H1 (cell line): ENCODE measurements at regions not wholly inside any gene's neighbourhood (a gene's known extent, or its start where the extent isn't known, plus 50 kb on each side); places are given as distances from the start of the nearest gene placed in this dataset.

Experiments used
- CTCF ChIA-PET: fragments of 300-600 bp; sonication (Branson Sonifier 250); formaldehyde crosslinking; loops from one replicate; lab custom pipeline; 2021; ENCODE audit not compliant: partially characterized antibody; lab: Charles Lee
- POLR2A ChIA-PET: fragments of 300-600 bp; sonication (Branson Sonifier 250); formaldehyde crosslinking; loops from one replicate; lab custom pipeline; 2021; ENCODE audit warnings: inconsistent platforms; ENCODE audit not compliant: partially characterized antibody; lab: Charles Lee
- DNase-seq, 2 experiments: peaks; one replicate each; pipeline versions ENCODE4 v3.0.0 to v3.0.0-alpha.2; 2010 to 2022; ENCODE audit warnings: low spot score in 2 of 2, low read depth in 1 of 2, mixed read lengths in 1 of 2
- FAIRE-seq: peaks from 2 replicates; lab custom pipeline; 2011; peaks lifted over from hg19 to GRCh38; lab: Jason Lieb, UNC
- H2AFZ ChIP-seq: 2 replicates; pipeline ENCODE4 v1.8.1; 2012; ENCODE audit warnings: low read length, inconsistent platforms
- H2AK5ac ChIP-seq: 2 replicates; pipeline ENCODE4 v1.6.1; 2013; ENCODE audit warnings: low read depth, low read length
- H2BK120ac ChIP-seq: replicated peaks from 2 replicates; pipeline ENCODE3; 2013; ENCODE audit warnings: low read depth, low read length, inconsistent platforms
- H2BK12ac ChIP-seq: 2 replicates; pipeline ENCODE4 v1.6.1; 2013; ENCODE audit warnings: low read depth, low read length
- H2BK15ac ChIP-seq: 2 replicates; pipeline ENCODE4 v1.6.1; 2013; ENCODE audit warnings: low read length
- H2BK20ac ChIP-seq: 2 replicates; pipeline ENCODE4 v1.6.1; 2013; ENCODE audit warnings: low read length
- H2BK5ac ChIP-seq: 2 replicates; pipeline ENCODE4 v1.6.1; 2013; ENCODE audit warnings: low read depth, low read length
- H3K14ac ChIP-seq: 2 replicates; pipeline ENCODE4 v1.6.1; 2013; ENCODE audit warnings: inconsistent platforms; ENCODE audit not compliant: insufficient read length
- H3K18ac ChIP-seq: 2 replicates; pipeline ENCODE4 v1.6.1; 2013; ENCODE audit warnings: low read length; ENCODE audit errors: extremely low read depth
- H3K23ac ChIP-seq: 2 replicates; pipeline ENCODE4 v1.6.1; 2013; ENCODE audit warnings: inconsistent platforms; ENCODE audit not compliant: insufficient read length
- H3K23me2 ChIP-seq: 2 replicates; pipeline ENCODE4 v1.6.1; 2013; ENCODE audit warnings: low read depth, low read length
- H3K27ac ChIP-seq: 2 replicates; pipeline ENCODE4 v1.6.1; 2011; ENCODE audit warnings: low read depth, low read length, inconsistent platforms
- H3K27me3 ChIP-seq, 4 experiments: replicated peaks in 1 of 4; 1 replicate in 1 of 4; 2 replicates in 3 of 4; pipeline versions ENCODE4 v1.6.1 to v1.8.1; 2011 to 2013; ENCODE audit warnings: low read length in 3 of 4, mild to moderate bottlenecking in 3 of 4, inconsistent platforms in 2 of 4, mixed read lengths in 2 of 4, moderate library complexity in 1 of 4; ENCODE audit not compliant: control insufficient read depth in 3 of 4, insufficient read depth in 3 of 4; ENCODE audit errors: extremely low read depth in 1 of 4
- H3K36me3 ChIP-seq, 4 experiments: 2 replicates each; pipeline versions ENCODE4 v1.6.1 to v1.8.1; 2011 to 2013; ENCODE audit warnings: mild to moderate bottlenecking in 4 of 4, low read length in 3 of 4, moderate library complexity in 2 of 4, control low read depth in 1 of 4, inconsistent platforms in 1 of 4; ENCODE audit not compliant: insufficient read depth in 4 of 4, control insufficient read depth in 2 of 4
- H3K4ac ChIP-seq: replicated peaks from 2 replicates; pipeline ENCODE3; 2013; ENCODE audit warnings: low read length, low read depth, mixed read lengths, inconsistent platforms; ENCODE audit not compliant: insufficient read length
- H3K4me1 ChIP-seq, 4 experiments: replicated peaks in 1 of 4; 1 replicate in 1 of 4; 2 replicates in 3 of 4; pipeline versions ENCODE4 v1.6.1 to v1.8.1; 2011 to 2013; ENCODE audit warnings: low read length in 3 of 4, inconsistent platforms in 2 of 4, mixed read lengths in 1 of 4; ENCODE audit not compliant: insufficient read depth in 4 of 4, control insufficient read depth in 3 of 4
- H3K4me2 ChIP-seq, 2 experiments: 2 replicates each; pipeline versions ENCODE4 v1.6.1 to v1.8.1; 2011 to 2013; ENCODE audit warnings: low read depth in 2 of 2, low read length in 2 of 2, control low read depth in 1 of 2, inconsistent platforms in 1 of 2, mild to moderate bottlenecking in 1 of 2; ENCODE audit not compliant: insufficient read depth in 1 of 2
- H3K4me3 ChIP-seq, 4 experiments: fragments of 200-600, 300-600 bp in 1 of 4; sonication (generic), shearing (Covaris generic), sonication (Bioruptor Twin) in 1 of 4; 2 replicates each; pipeline versions ENCODE4 v1.5.1 to v1.8.1; 2011 to 2016; ENCODE audit warnings: low read length in 4 of 4, low read depth in 3 of 4, control low read depth in 2 of 4, inconsistent platforms in 2 of 4, mild to moderate bottlenecking in 2 of 4, mixed read lengths in 1 of 4, moderate library complexity in 1 of 4; ENCODE audit not compliant: insufficient read depth in 2 of 4; ENCODE audit errors: extremely low read depth in 1 of 4
- H3K56ac ChIP-seq: replicated peaks from 2 replicates; pipeline ENCODE3; 2013; ENCODE audit warnings: low read depth, mild to moderate bottlenecking, mixed read lengths, low read length, inconsistent platforms; ENCODE audit not compliant: insufficient read length
- H3K79me1 ChIP-seq: 2 replicates; pipeline ENCODE4 v1.6.1; 2013; ENCODE audit warnings: low read depth, low read length, control low read depth
- H3K79me2 ChIP-seq, 2 experiments: 2 replicates each; pipeline versions ENCODE4 v1.6.1 to v1.8.1; 2012 to 2013; ENCODE audit warnings: low read length in 2 of 2, mild to moderate bottlenecking in 2 of 2, inconsistent platforms in 1 of 2; ENCODE audit not compliant: insufficient read depth in 2 of 2, control insufficient read depth in 1 of 2
- H3K9ac ChIP-seq, 4 experiments: replicated peaks in 1 of 4; 1 replicate in 1 of 4; 2 replicates in 3 of 4; pipeline versions ENCODE4 v1.6.1 to v1.8.1; 2011 to 2013; ENCODE audit warnings: low read depth in 3 of 4, low read length in 3 of 4, control low read depth in 2 of 4, mild to moderate bottlenecking in 2 of 4, moderate library complexity in 2 of 4, inconsistent platforms in 1 of 4; ENCODE audit errors: extremely low read depth in 1 of 4
- H3K9me3 ChIP-seq, 2 experiments: 2 replicates each; pipeline versions ENCODE4 v1.6.1 to v1.8.1; 2012 to 2013; ENCODE audit warnings: mild to moderate bottlenecking in 2 of 2, moderate library complexity in 2 of 2, control low read depth in 1 of 2, inconsistent platforms in 1 of 2, low read depth in 1 of 2, low read length in 1 of 2, mixed read lengths in 1 of 2; ENCODE audit not compliant: insufficient read depth in 2 of 2
- H4K20me1 ChIP-seq, 2 experiments: replicated peaks in 1 of 2; 2 replicates each; pipeline versions ENCODE3 to v1.8.1; 2011 to 2013; ENCODE audit warnings: inconsistent platforms in 2 of 2, low read length in 2 of 2, mild to moderate bottlenecking in 1 of 2; ENCODE audit not compliant: insufficient read depth in 2 of 2, control insufficient read depth in 1 of 2
- H4K5ac ChIP-seq: 2 replicates; pipeline ENCODE4 v1.6.1; 2013; ENCODE audit warnings: low read length, low read depth, mixed read lengths, inconsistent platforms; ENCODE audit not compliant: insufficient read length
- H4K8ac ChIP-seq: 2 replicates; pipeline ENCODE4 v1.8.0; 2013; ENCODE audit warnings: mild to moderate bottlenecking, moderate library complexity, low read length, inconsistent platforms; ENCODE audit not compliant: insufficient read depth; ENCODE audit errors: extremely low read depth
- H4K91ac ChIP-seq: replicated peaks from 2 replicates; pipeline ENCODE3; 2013; ENCODE audit warnings: low read length, mixed read lengths, inconsistent platforms; ENCODE audit not compliant: insufficient read length
- CREB1 ChIP-seq: IDR thresholded peaks from 2 replicates; pipeline ENCODE4 v1.6.1; 2012; ENCODE audit warnings: inconsistent platforms
- EP300 ChIP-seq, 2 experiments: IDR thresholded peaks; 1 replicate in 1 of 2; 2 replicates in 1 of 2; pipeline ENCODE4 v1.6.1; 2011 to 2012; ENCODE audit warnings: low read depth in 2 of 2, low read length in 2 of 2, mild to moderate bottlenecking in 2 of 2, borderline replicate concordance in 1 of 2, inconsistent platforms in 1 of 2, moderate library complexity in 1 of 2
- KDM5A ChIP-seq: fragments of 200-600 bp; IDR thresholded peaks from 2 replicates; pipeline ENCODE4 v1.7.1; 2012; ENCODE audit warnings: mild to moderate bottlenecking, low read length, inconsistent platforms, mixed read lengths
- NRF1 ChIP-seq: IDR thresholded peaks from 2 replicates; pipeline ENCODE4 v1.6.1; 2011; ENCODE audit warnings: mild to moderate bottlenecking, low read depth, low read length, improper control_type of control experiment
- SAP30 ChIP-seq: fragments of 300-600 bp; sonication (generic); IDR thresholded peaks from 2 replicates; pipeline ENCODE4 v1.7.1; 2012; ENCODE audit warnings: low read length, moderate library complexity, mild to moderate bottlenecking, inconsistent platforms; ENCODE audit not compliant: insufficient read depth, insufficient replicate concordance
- SRF ChIP-seq: IDR thresholded peaks from 2 replicates; pipeline ENCODE4 v1.6.1; 2011; ENCODE audit warnings: mild to moderate bottlenecking, low read depth, low read length, moderate library complexity
- TBP ChIP-seq: IDR thresholded peaks from 2 replicates; pipeline ENCODE4 v1.6.1; 2011; ENCODE audit warnings: low read depth, low read length, improper control_type of control experiment
- WGBS, 2 experiments: shearing (Covaris generic) in 1 of 2; methylation state at CpG; one replicate each; pipeline versions ENCODE4 v1.1.6 to v1.1.7; 2013 to 2015; ENCODE audit warnings: low lambda C conversion rate in 2 of 2, mixed read lengths in 2 of 2, inconsistent platforms in 1 of 2, low coverage in 1 of 2, missing lambda C conversion rate in 1 of 2; ENCODE audit not compliant: insufficient replicate concordance in 2 of 2, insufficient coverage in 1 of 2, insufficient read length in 1 of 2; ENCODE audit errors: extremely low coverage in 1 of 2, missing lambda C conversion rate in 1 of 2; 5-methylcytosine and 5-hydroxymethylcytosine counted together
- TF ChIP-seq, protein P1 (sequence below): IDR thresholded peaks from 2 replicates; pipeline ENCODE4 v1.6.1; 2012; ENCODE audit warnings: inconsistent platforms
- TF ChIP-seq, protein P2 (sequence below): IDR thresholded peaks from 2 replicates; pipeline ENCODE4 v1.6.1; 2011; ENCODE audit warnings: low read depth, mild to moderate bottlenecking, low read length; ENCODE audit not compliant: insufficient read depth

DNA sequence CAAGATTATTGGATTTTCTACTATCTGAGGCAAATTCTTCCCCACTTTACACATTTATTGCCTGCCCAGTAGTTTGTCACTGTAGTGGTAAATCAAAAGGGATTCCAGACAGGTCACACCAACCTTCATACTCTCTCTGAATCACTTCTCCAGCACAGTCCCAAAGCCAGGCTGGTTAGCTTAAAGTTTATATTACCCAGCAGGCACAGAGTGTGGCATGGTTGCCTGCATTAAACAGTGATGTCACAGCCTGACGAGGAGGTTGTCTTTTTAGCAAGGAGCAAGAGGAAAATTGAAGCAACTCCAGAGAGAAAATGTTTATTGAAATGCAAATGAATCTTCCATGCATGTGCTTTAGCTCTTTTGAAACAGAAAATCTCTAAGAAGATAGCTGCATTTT is 375.5 kb upstream of the CELF2 start:
- H3K9ac ChIP-seq, result no peak overlapping the region
- H3K79me2 ChIP-seq, result no peaks in the 10 kb centered on the region
- POLR2A ChIA-PET, result no interaction called here
- H3K36me3 ChIP-seq, result no peaks in the 10 kb centered on the region
- no peak overlapping the region for H3K4me2 ChIP-seq
- H3K56ac ChIP-seq, result no peak overlapping the region
- no peaks in the 10 kb centered on the region for H3K23me2 ChIP-seq
- no peak overlapping the region for H3K18ac ChIP-seq
- H4K8ac ChIP-seq, result no peak overlapping the region
- no peak overlapping the region for H3K14ac ChIP-seq
- no peak for DNase-seq
- no peak overlapping the region for H3K4ac ChIP-seq
- CTCF ChIA-PET, result no interaction called here
- H2BK20ac ChIP-seq, result no peak overlapping the region
- no peak overlapping the region for H2AFZ ChIP-seq
- no peak overlapping the region for H2BK15ac ChIP-seq
- H3K27ac ChIP-seq, result no peak overlapping the region
- no peak for FAIRE-seq
- no peaks in the 10 kb centered on the region; a peak in 1 of 7 replicates for H3K27me3 ChIP-seq
- no peak overlapping the region for H3K23ac ChIP-seq
- H2BK5ac ChIP-seq, result no peak overlapping the region
- H3K4me1 ChIP-seq, result peaks cover 2 to 16% (median 12%) of the 10 kb centered on the region in 4 experiments; a peak in 6 of 7 replicates
- H4K91ac ChIP-seq, result no peak overlapping the region
- H4K5ac ChIP-seq, result no peak overlapping the region
- 53% methylated on average over 1 of the region's 1 CpG; no CpG with 5 or more reads in 1 of the 2 experiments for WGBS, 2 experiments
- H2AK5ac ChIP-seq, result no peak overlapping the region
- no peak overlapping the region for H2BK12ac ChIP-seq
- H2BK120ac ChIP-seq, result no peak overlapping the region
- no peaks in the 10 kb centered on the region for H4K20me1 ChIP-seq
- H3K79me1 ChIP-seq, result no peaks in the 10 kb centered on the region
- H3K9me3 ChIP-seq, result no peaks in the 10 kb centered on the region
- no peak overlapping the region for H3K4me3 ChIP-seq
- TF ChIP-seq, protein P1, sequence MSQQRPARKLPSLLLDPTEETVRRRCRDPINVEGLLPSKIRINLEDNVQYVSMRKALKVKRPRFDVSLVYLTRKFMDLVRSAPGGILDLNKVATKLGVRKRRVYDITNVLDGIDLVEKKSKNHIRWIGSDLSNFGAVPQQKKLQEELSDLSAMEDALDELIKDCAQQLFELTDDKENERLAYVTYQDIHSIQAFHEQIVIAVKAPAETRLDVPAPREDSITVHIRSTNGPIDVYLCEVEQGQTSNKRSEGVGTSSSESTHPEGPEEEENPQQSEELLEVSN, result no peak
- TF ChIP-seq KDM5A (no peak), SRF (no peak), NRF1 (no peak), SAP30 (no peak), EP300 (IDR thresholded peaks at IDR 0.05; ENCODE audit: borderline replicate concordance in 1 of 2, low read depth in 2 of 2, low read length in 2 of 2) (no peak), TBP (no peak), CREB1 (no peak)
- TF ChIP-seq, protein P2, sequence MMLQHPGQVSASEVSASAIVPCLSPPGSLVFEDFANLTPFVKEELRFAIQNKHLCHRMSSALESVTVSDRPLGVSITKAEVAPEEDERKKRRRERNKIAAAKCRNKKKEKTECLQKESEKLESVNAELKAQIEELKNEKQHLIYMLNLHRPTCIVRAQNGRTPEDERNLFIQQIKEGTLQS, result no peak
- TF ChIP-seq, all 59 proteins: peak for 0
